MCF 10A (cell line): ENCODE measurements at regions not wholly inside any gene's neighbourhood (a gene's known extent, or its start where the extent isn't known, plus 50 kb on each side); places are given as distances from the start of the nearest gene placed in this dataset.
"Not testable (repeated sequence)": the region's sequence is repeated elsewhere in the genome, so short reads cannot be mapped to it uniquely, and the experiment has no call there.

ENCODE experiments used
- BruUV-seq: library from RNA; stranded (reverse); fragments of 400-500 nt; replicated peaks from 2 replicates; lab custom pipeline; 2021; lab: Mats Ljungman, UMichigan
- CTCF ChIA-PET: fragments of 300-600 bp; sonication (Branson Sonifier 250); formaldehyde crosslinking; extraction: SDS; loops from one replicate; lab custom pipeline; 2021; ENCODE audit warnings: antibody characterized with exemption, inconsistent platforms; lab: Yijun Ruan, JAX
- POLR2A ChIA-PET: fragments of 300-600, 350-650 bp; sonication (Branson Sonifier 250); formaldehyde crosslinking; extraction: SDS; loops from one replicate; lab custom pipeline; 2020; ENCODE audit warnings: antibody characterized with exemption, inconsistent platforms; lab: Yijun Ruan, JAX
- DNase-seq: peaks from one replicate; pipeline ENCODE4 v3.0.0-alpha.2; 2018; ENCODE audit not compliant: unreplicated experiment
- H3K27ac Mint-ChIP-seq: one replicate; pipeline ENCODE4 v1.8.0; 2022; ENCODE audit warnings: mild to moderate bottlenecking, low read depth, mixed read lengths; ENCODE audit not compliant: unreplicated experiment
- H3K27me3 Mint-ChIP-seq: one replicate; pipeline ENCODE4 v1.8.0; 2022; ENCODE audit warnings: mixed read lengths; ENCODE audit not compliant: insufficient read depth, unreplicated experiment
- H3K36me3 Mint-ChIP-seq: one replicate; pipeline ENCODE4 v1.8.0; 2022; ENCODE audit warnings: mild to moderate bottlenecking, moderate library complexity, mixed read lengths; ENCODE audit not compliant: insufficient read depth, unreplicated experiment
- H3K4me1 Mint-ChIP-seq: one replicate; pipeline ENCODE4 v1.8.0; 2022; ENCODE audit warnings: mixed read lengths; ENCODE audit not compliant: insufficient read depth, unreplicated experiment
- H3K4me3 Mint-ChIP-seq: one replicate; pipeline ENCODE4 v1.8.0; 2022; ENCODE audit warnings: mild to moderate bottlenecking, moderate library complexity, mixed read lengths; ENCODE audit not compliant: unreplicated experiment
- H3K9me3 Mint-ChIP-seq: one replicate; pipeline ENCODE4 v1.8.0; 2022; ENCODE audit warnings: mixed read lengths; ENCODE audit not compliant: unreplicated experiment
- intact Hi-C: fragments of 100-400 bp; cut with micrococcal nuclease; formaldehyde crosslinking; loops from 2 replicates; pipeline ENCODE4 v1.14.1; 2022

DNA sequence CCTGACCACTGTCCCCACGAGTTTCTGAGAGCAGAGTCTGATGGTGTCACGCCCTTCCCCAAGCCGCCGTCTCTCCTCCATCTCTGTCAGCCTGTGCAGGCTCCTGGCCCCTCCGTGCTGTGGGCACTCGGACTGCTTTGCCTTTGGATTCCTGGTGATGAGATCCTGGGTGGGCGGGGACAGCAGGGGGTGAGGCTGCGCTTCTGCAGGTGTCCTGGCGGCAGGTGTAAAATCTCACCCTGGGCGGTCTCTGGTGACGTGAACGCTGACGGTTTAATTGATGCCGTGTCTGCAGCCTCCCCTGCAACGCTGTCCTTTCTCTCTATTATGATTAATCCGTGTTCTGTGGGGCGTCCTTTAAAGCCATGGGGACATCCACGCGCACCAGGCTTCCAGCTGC, 148.0 kb downstream of the LAT start:
- H3K27ac Mint-ChIP-seq, BruUV-seq, H3K9me3 Mint-ChIP-seq, POLR2A ChIA-PET, H3K27me3 Mint-ChIP-seq, H3K4me1 Mint-ChIP-seq, H3K4me3 Mint-ChIP-seq, intact Hi-C loops, H3K36me3 Mint-ChIP-seq, DNase-seq, CTCF ChIA-PET: not testable (repeated sequence)

DNA sequence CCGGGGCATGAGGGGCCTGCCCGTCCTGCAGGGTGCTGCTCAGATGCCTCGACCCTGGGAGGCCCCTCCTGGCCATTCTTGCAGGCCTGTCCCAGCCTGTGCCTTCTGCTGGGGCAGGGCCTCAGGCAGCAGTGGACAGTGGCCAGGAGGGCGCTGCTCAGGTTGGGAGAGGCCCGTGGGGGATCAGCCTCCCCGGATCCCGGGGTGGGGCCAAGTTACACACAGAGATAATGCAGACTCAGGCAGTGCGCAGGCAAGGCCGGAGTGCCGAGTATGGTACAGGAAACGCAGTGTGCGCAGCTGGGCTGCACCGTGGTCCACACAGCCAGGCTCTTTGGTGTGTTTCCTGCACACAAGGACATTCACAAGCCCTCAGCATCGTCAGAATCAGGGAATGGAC, 147.6 kb downstream of the LAT start:
- H3K36me3 Mint-ChIP-seq, DNase-seq, H3K9me3 Mint-ChIP-seq, BruUV-seq, intact Hi-C loops, H3K27me3 Mint-ChIP-seq, POLR2A ChIA-PET, CTCF ChIA-PET, H3K27ac Mint-ChIP-seq, H3K4me3 Mint-ChIP-seq, H3K4me1 Mint-ChIP-seq: not testable (repeated sequence)

DNA sequence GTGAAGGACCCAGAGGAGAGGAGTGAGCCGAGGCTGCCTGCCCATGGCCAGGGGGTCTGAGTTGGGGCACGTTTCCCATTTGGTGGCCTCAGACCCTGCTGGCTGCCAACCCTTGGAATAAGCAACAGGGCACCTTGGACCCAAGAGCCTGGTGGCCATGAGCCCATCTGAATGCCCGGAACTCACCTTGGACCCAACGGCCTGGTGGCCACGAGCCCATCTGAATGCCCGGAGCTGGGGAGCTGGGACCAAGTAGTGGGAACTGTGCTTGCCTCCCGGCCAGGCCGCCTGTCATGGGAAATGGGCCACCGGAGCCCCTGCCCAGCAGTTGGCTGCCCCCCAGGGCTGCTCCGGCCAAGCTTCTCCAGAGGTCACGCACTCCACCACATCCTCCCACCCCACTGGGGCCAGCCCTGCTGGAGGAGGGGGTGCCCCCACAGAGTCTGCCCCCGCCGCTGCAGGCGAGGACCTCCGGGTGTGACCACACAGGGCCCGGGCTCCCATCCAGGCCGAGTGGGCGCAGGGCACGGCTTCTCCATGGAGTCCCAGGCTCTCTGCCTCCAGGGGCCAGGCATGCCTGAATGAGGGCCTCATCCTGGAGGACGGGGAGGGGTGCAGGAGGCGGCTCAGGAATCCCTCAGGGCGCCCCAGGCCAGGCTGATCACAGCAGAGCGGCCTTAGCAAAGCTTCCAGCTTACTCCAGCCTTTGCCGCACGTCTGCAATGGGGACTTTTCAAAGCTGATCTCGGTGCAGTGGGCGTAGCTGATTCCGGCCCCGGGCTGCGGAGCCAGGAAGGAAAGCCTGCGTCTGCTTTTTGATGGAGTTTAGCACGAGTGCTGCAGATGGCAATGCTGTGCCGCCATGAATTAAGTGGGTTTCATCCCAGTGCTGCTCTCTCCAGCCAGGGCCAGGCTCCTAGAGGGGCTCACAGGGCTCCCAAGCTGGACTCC, 146.3 kb downstream of the LAT start:
- H3K9me3 Mint-ChIP-seq, CTCF ChIA-PET, H3K36me3 Mint-ChIP-seq, H3K27me3 Mint-ChIP-seq, BruUV-seq, H3K4me1 Mint-ChIP-seq, H3K27ac Mint-ChIP-seq, POLR2A ChIA-PET, H3K4me3 Mint-ChIP-seq, intact Hi-C loops, DNase-seq: not testable (repeated sequence)

DNA sequence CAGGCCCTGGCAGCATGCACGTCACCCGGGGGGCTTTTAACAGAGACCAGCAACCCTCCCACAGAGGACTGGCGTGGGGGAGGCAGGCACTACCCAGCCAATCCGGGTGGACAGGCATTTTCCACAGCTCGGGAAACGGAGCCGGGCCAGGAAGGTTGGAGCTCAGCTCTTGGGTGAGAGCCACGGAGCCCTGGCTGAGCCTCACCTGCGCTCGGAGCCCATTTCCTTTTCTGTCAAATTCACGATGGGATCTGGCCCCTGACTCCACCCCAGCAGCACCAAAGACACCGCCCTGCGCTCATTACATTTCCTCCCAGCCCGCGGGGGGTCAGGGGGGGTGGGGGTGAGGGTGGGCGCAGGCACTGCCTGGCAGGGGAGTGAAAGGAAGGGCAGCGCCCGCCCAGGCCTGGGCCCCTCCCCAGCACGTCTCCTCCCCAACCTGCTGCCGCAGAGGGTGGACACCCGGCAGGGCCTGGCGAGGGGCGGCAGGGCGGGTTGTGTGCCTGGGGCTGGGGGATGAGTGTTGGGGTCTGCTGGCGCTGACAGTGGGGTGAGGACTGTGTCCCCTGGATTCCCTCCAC, 145.4 kb downstream of the LAT start:
- BruUV-seq, intact Hi-C loops, H3K4me1 Mint-ChIP-seq, DNase-seq, H3K27me3 Mint-ChIP-seq, CTCF ChIA-PET, H3K4me3 Mint-ChIP-seq, H3K36me3 Mint-ChIP-seq, H3K9me3 Mint-ChIP-seq, H3K27ac Mint-ChIP-seq, POLR2A ChIA-PET: not testable (repeated sequence)

DNA sequence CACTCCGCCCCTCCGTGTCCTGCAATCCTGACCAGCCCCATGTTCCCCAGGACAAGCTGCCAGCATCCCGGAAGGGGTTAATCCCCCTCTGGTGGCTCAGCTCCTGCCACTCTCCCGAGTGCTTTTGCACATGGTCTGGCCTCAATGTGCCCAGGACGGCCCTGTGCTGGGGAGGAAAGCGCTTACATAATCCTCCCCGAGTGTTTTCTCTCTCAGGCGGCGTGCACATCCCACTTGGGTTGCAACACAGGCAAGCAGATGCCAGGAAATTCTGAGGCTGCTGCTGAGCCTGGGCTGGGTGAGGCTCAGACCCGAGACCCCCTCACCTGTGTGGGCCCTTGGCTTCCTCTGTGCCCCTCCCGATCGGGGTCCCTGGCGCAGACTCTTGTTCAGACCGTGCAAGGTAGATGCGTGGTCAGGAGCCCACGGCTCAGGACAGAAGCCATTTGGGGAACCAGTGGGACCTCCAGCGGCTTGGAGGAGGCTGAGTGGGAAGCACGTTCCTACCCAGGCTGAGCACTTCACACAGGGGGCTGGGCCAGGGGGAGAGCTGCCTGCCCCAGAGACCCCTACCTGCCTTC, 144.7 kb downstream of the LAT start:
- H3K36me3 Mint-ChIP-seq, intact Hi-C loops, POLR2A ChIA-PET, H3K4me3 Mint-ChIP-seq, H3K27ac Mint-ChIP-seq, BruUV-seq, H3K27me3 Mint-ChIP-seq, CTCF ChIA-PET, H3K9me3 Mint-ChIP-seq, DNase-seq, H3K4me1 Mint-ChIP-seq: not testable (repeated sequence)

DNA sequence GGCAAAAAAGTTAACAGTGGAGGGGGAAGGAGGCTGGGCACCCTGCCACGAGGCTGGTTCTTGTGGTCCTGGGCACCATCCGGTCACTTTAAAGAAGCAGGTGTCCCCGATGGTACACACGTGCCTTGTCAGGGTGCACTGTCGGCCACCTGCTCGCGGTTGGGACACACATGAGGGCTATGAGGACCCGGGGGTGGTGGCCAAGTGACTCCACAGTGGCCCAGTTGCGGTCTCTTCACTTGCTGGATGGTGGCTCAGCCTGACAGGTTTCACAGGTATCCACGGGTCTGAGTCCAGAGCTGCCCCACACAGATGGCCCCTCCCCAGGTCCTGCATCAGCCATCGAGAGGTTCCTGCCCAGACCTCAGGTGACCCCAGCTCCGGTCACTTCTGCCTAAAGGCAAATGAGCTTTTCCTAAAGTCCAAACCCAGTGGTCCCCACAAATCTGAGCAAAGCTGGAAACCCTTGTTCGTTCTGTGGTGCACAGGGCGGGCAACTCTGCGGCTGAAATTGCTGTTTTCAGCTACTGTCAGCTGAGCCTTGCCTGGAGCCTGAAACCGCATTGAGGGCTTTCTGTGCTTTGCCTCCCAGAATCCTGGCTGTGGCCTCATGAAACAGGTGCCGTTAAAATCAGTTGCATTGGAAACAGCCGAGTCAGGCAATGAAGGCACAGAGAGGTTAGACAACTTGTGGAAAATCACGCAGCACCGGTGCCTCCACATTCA, 144.0 kb downstream of the LAT start:
- BruUV-seq, H3K36me3 Mint-ChIP-seq, CTCF ChIA-PET, H3K27me3 Mint-ChIP-seq, DNase-seq, intact Hi-C loops, H3K4me3 Mint-ChIP-seq, H3K27ac Mint-ChIP-seq, H3K9me3 Mint-ChIP-seq, POLR2A ChIA-PET, H3K4me1 Mint-ChIP-seq: not testable (repeated sequence)

DNA sequence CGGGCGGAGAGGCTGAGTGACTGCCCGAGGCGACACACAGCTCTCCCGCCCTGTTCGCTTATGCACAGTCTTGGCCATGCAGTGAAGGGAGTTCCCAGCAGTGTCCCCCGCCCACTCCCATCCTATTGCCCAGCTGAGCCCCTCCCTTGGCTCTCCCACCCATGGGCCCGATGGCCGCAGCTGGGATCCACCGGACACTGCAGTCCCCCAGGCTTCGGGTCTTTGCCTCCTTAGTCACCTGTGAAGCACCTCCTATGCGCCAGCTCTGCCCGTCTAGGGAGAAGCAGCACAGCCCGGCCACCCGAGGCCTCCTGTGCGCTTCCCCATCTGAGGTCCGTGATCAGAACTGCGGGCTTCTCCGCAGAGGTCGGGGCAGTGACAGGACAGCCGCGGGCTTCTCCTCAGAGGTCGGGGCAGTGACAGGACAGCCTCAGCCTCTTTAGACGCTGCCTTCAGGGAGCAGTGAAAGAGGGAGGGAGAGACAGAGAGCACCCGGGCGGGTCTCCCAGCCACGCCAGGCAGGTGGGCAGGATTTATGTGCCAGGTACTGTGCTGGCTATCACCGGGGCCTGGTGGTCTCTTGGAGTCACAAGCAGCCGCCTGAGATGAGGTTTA, 143.1 kb downstream of the LAT start:
- DNase-seq, H3K27ac Mint-ChIP-seq, H3K36me3 Mint-ChIP-seq, H3K4me3 Mint-ChIP-seq, BruUV-seq, H3K9me3 Mint-ChIP-seq, POLR2A ChIA-PET, H3K4me1 Mint-ChIP-seq, H3K27me3 Mint-ChIP-seq, CTCF ChIA-PET, intact Hi-C loops: not testable (repeated sequence)
